Colonic mucosa (tissue), 4 donors: ENCODE measurements at regions not wholly inside any gene's neighbourhood (a gene's known extent, or its start where the extent isn't known, plus 50 kb on each side); places are given as distances from the start of the nearest gene placed in this dataset.

Source experiments
- DNase-seq: peaks from one replicate; pipeline ENCODE4 v3.0.0-alpha.2; 2020
- H3K27ac ChIP-seq: fragments of 200-600 bp; one replicate; pipeline ENCODE4 v1.8.0; 2021
- H3K27me3 ChIP-seq: fragments of 200-600 bp; one replicate; pipeline ENCODE4 v1.8.0; 2021
- H3K36me3 ChIP-seq: fragments of 200-600 bp; one replicate; pipeline ENCODE4 v1.8.0; 2021
- H3K4me1 ChIP-seq: fragments of 200-600 bp; one replicate; pipeline ENCODE4 v1.8.0; 2021; ENCODE audit warnings: mild to moderate bottlenecking
- H3K4me3 ChIP-seq: fragments of 200-600 bp; one replicate; pipeline ENCODE4 v1.8.0; 2021
- H3K9ac ChIP-seq, 2 donors: one replicate each; pipeline ENCODE4 v1.7.0; 2013; ENCODE audit warnings: control low read depth in 2 of 2, low read depth in 2 of 2, low read length in 2 of 2
- H3K9me3 ChIP-seq: fragments of 200-600 bp; one replicate; pipeline ENCODE4 v1.8.0; 2021
- CTCF ChIP-seq: fragments of 200-600 bp; IDR thresholded peaks from one replicate; pipeline ENCODE4 v1.8.0; 2022; ENCODE audit warnings: antibody characterized with exemption, mild to moderate bottlenecking
- intact Hi-C: fragments of 100-400 bp; cut with DNase I; formaldehyde crosslinking; loops from one replicate; pipeline ENCODE4 v1.14.1; 2022
- donor health status: healthy.
- donor health status: DM: no; HTN: no; CAD: no.
- donor health status: DM: no; HTN: no; CAD: no.

GRCh38 chr1:164983023-164983650 is 373.4 kb downstream of the LMX1A start:
- H3K9ac ChIP-seq, result no peak overlapping the region
- H3K27me3 ChIP-seq, result no peaks in the 10 kb centered on the region
- no peak overlapping the region for H3K4me3 ChIP-seq
- TF ChIP-seq CTCF, result no peak
- no peaks in the 10 kb centered on the region for H3K36me3 ChIP-seq
- no peak overlapping the region for H3K27ac ChIP-seq
- DNase-seq, result no peak
- intact Hi-C loops, result no loop called here
- H3K9me3 ChIP-seq, result no peaks in the 10 kb centered on the region
- H3K4me1 ChIP-seq, result no peaks in the 10 kb centered on the region

- H3K36me3 ChIP-seq, result no peaks in the 10 kb centered on the region
- no peaks in the 10 kb centered on the region for H3K4me1 ChIP-seq
- no peak for DNase-seq
- intact Hi-C loops, result no loop called here
- H3K4me3 ChIP-seq, result no peak overlapping the region
- no peak overlapping the region for H3K9ac ChIP-seq
- no peak overlapping the region for H3K27ac ChIP-seq
- H3K9me3 ChIP-seq, result no peaks in the 10 kb centered on the region
- H3K27me3 ChIP-seq, result no peaks in the 10 kb centered on the region
- no peak for TF ChIP-seq CTCF
Observed at GRCh38 chr1:164982545-164982944, 374.0 kb downstream of the LMX1A start.

GRCh38 chr1:164977561-164977960 is 379.0 kb downstream of the LMX1A start:
- no peaks in the 10 kb centered on the region for H3K4me1 ChIP-seq
- intact Hi-C loops, result no loop called here
- H3K9ac ChIP-seq, result no peak overlapping the region
- no peaks in the 10 kb centered on the region for H3K36me3 ChIP-seq
- DNase-seq, result no peak
- no peak for TF ChIP-seq CTCF
- H3K27me3 ChIP-seq, result no peaks in the 10 kb centered on the region
- H3K27ac ChIP-seq, result no peak overlapping the region
- H3K4me3 ChIP-seq, result no peak overlapping the region
- H3K9me3 ChIP-seq, result no peaks in the 10 kb centered on the region

GRCh38 chr1:164971921-164972415 is 384.5 kb downstream of the LMX1A start:
- no peaks in the 10 kb centered on the region for H3K27me3 ChIP-seq
- H3K27ac ChIP-seq, result no peak overlapping the region
- DNase-seq, result no peak
- intact Hi-C loops, result no loop called here
- H3K36me3 ChIP-seq, result no peaks in the 10 kb centered on the region
- no peaks in the 10 kb centered on the region for H3K9me3 ChIP-seq
- H3K4me3 ChIP-seq, result no peak overlapping the region
- H3K9ac ChIP-seq, result no peak overlapping the region
- TF ChIP-seq CTCF, result no peak
- no peaks in the 10 kb centered on the region for H3K4me1 ChIP-seq

- H3K9ac ChIP-seq, result no peak overlapping the region
- intact Hi-C loops, result no loop called here
- H3K9me3 ChIP-seq, result no peaks in the 10 kb centered on the region
- no peak for DNase-seq
- H3K4me3 ChIP-seq, result no peak overlapping the region
- H3K4me1 ChIP-seq, result no peaks in the 10 kb centered on the region
- no peak overlapping the region for H3K27ac ChIP-seq
- no peak for TF ChIP-seq CTCF
- H3K27me3 ChIP-seq, result no peaks in the 10 kb centered on the region
- no peaks in the 10 kb centered on the region for H3K36me3 ChIP-seq
Observed at GRCh38 chr1:164971391-164971790, 385.1 kb downstream of the LMX1A start.
